ENCODE measurements at regions not wholly inside any gene's neighbourhood (a gene's known extent, or its start where the extent isn't known, plus 50 kb on each side); places are given as distances from the start of the nearest gene placed in this dataset.

GRCh38 chr2:103879101-103879500, 974.8 kb upstream of the POU3F3 start:
- ChIA-PET POLR2A (no interaction called here), CTCF (no interaction called here), RAD21 (ENCODE audit: low non-redundant PET in 1 of 2, low total read pairs in 2 of 2, uncharacterized antibody in 2 of 2, unreplicated experiment in 2 of 2) (no interaction called here)
- H2AFZ ChIP-seq (ENCODE audit: low read depth, low read length, poor library complexity, severe bottlenecking) = no peak overlapping the region
- H3K9me3 ChIP-seq (ENCODE audit: control insufficient read depth in 1 of 2, insufficient read depth in 1 of 2, low read depth in 1 of 2, low read length in 2 of 2) = peaks cover 10 to 19% of the 10 kb centered on the region in 2 experiments; a peak in 2 of 4 replicates
- H3K27ac ChIP-seq (ENCODE audit: low read depth, low read length) = no peak overlapping the region
- no peak for TF ChIP-seq POLR2A (IDR thresholded peaks at IDR 0.05; ENCODE audit: borderline replicate concordance, extremely low read depth, insufficient read depth, insufficient read length)
- H3K9ac ChIP-seq (ENCODE audit: low read length) = no peak overlapping the region
- no peaks in the 10 kb centered on the region for H3K9me2 ChIP-seq (ENCODE audit: insufficient read depth)
- DNase-seq (ENCODE audit: low read depth, low spot score) (no peak), ATAC-seq (no peak)
- intact Hi-C loops (cut with micrococcal nuclease) = no loop called here
- no peaks in the 10 kb centered on the region for H3K27me3 ChIP-seq (ENCODE audit: insufficient read depth, low read length)
- no peaks in the 10 kb centered on the region for H3K36me3 ChIP-seq (ENCODE audit: control insufficient read depth in 1 of 2, insufficient read depth in 2 of 2, low read length in 2 of 2)
- BruUV-seq (replicated peaks) = no TSS peak
- no peaks in the 10 kb centered on the region for H3K4me1 ChIP-seq (ENCODE audit: control insufficient read depth in 1 of 2, insufficient read depth in 2 of 2, low read length in 2 of 2)
- no peaks in the 10 kb centered on the region for H3K79me2 ChIP-seq (ENCODE audit: insufficient read depth, low read length)
- H4K20me1 ChIP-seq (ENCODE audit: insufficient read depth) = no peaks in the 10 kb centered on the region
- H3K4me2 ChIP-seq (ENCODE audit: low read length) = no peak overlapping the region
- no peak overlapping the region for H3K4me3 ChIP-seq (replicated peaks in 1 of 2; ENCODE audit: low read depth in 1 of 2, low read length in 2 of 2)

GRCh38 chr2:103880081-103880834, 973.7 kb upstream of the POU3F3 start:
- ChIA-PET POLR2A (no interaction called here), CTCF (no interaction called here), RAD21 (ENCODE audit: low non-redundant PET in 1 of 2, low total read pairs in 2 of 2, uncharacterized antibody in 2 of 2, unreplicated experiment in 2 of 2) (no interaction called here)
- no peak for ATAC-seq
- Histone ChIP-seq H2AFZ (ENCODE audit: low read depth, low read length, poor library complexity, severe bottlenecking) (no peak overlapping the region), H3K79me2 (ENCODE audit: insufficient read depth, low read length) (no peaks in the 10 kb centered on the region), H3K27me3 (ENCODE audit: insufficient read depth, low read length) (no peaks in the 10 kb centered on the region), H3K9me3 (ENCODE audit: control insufficient read depth in 1 of 2, insufficient read depth in 1 of 2, low read depth in 1 of 2, low read length in 2 of 2) (peaks cover 5 to 18% of the 10 kb centered on the region in 2 experiments; a peak in 2 of 4 replicates), H3K4me1 (ENCODE audit: control insufficient read depth in 1 of 2, insufficient read depth in 2 of 2, low read length in 2 of 2) (no peaks in the 10 kb centered on the region), H3K36me3 (ENCODE audit: control insufficient read depth in 1 of 2, insufficient read depth in 2 of 2, low read length in 2 of 2) (no peaks in the 10 kb centered on the region), H4K20me1 (ENCODE audit: insufficient read depth) (no peaks in the 10 kb centered on the region), H3K4me3 (replicated peaks in 1 of 2; ENCODE audit: low read depth in 1 of 2, low read length in 2 of 2) (no peak overlapping the region), H3K4me2 (ENCODE audit: low read length) (no peak overlapping the region), H3K9me2 (ENCODE audit: insufficient read depth) (no peaks in the 10 kb centered on the region), H3K27ac (ENCODE audit: low read depth, low read length) (no peak overlapping the region), H3K9ac (ENCODE audit: low read length) (no peak overlapping the region)
- no peak for DNase-seq (ENCODE audit: low read depth, low spot score)
- intact Hi-C loops (cut with micrococcal nuclease) = no loop called here
- no TSS peak for BruUV-seq (replicated peaks)
- TF ChIP-seq FOSL1 (IDR thresholded peaks at IDR 0.05; ENCODE audit: low read depth) = no peak
- TF ChIP-seq ELF1 (IDR thresholded peaks at IDR 0.05; ENCODE audit: borderline replicate concordance, low read depth) = no peak
- no peak for TF ChIP-seq SIN3A (IDR thresholded peaks at IDR 0.05; ENCODE audit: low read depth)
